Endothelial cell (in vitro differentiated cells): ENCODE measurements at regions not wholly inside any gene's neighbourhood (a gene's known extent, or its start where the extent isn't known, plus 50 kb on each side); places are given as distances from the start of the nearest gene placed in this dataset.

ENCODE experiments used
- DNase-seq: peaks from one replicate; pipeline ENCODE4 v3.0.0; 2021; ENCODE audit warnings: low spot score
- H3K27ac Mint-ChIP-seq: one replicate; pipeline ENCODE4 v1.8.0; 2021; ENCODE audit warnings: mixed read lengths, inconsistent platforms; ENCODE audit not compliant: unreplicated experiment
- H3K27me3 Mint-ChIP-seq: one replicate; pipeline ENCODE4 v1.8.0; 2021; ENCODE audit warnings: mild to moderate bottlenecking, moderate library complexity, mixed read lengths, inconsistent platforms; ENCODE audit not compliant: unreplicated experiment
- H3K36me3 Mint-ChIP-seq: one replicate; pipeline ENCODE4 v1.8.0; 2021; ENCODE audit warnings: mild to moderate bottlenecking, low read depth, mixed read lengths, inconsistent platforms; ENCODE audit not compliant: unreplicated experiment
- H3K4me1 Mint-ChIP-seq: one replicate; pipeline ENCODE4 v1.8.0; 2021; ENCODE audit warnings: mild to moderate bottlenecking, mixed read lengths, inconsistent platforms; ENCODE audit not compliant: unreplicated experiment
- H3K4me3 Mint-ChIP-seq: one replicate; pipeline ENCODE4 v1.8.0; 2021; ENCODE audit warnings: mild to moderate bottlenecking, mixed read lengths, inconsistent platforms; ENCODE audit not compliant: unreplicated experiment
- H3K9me3 Mint-ChIP-seq: one replicate; pipeline ENCODE4 v1.8.0; 2021; ENCODE audit warnings: mixed read lengths, inconsistent platforms; ENCODE audit not compliant: unreplicated experiment
- CTCF ChIP-seq: fragments of 200-600 bp; sonication (generic); IDR thresholded peaks from one replicate; pipeline ENCODE4 v1.5.0; 2021; ENCODE audit warnings: antibody characterized with exemption; ENCODE audit not compliant: unreplicated experiment

- Mint-ChIP-seq H3K27me3 (peaks cover 3% of the 10 kb centered on the region), H3K36me3 (peaks cover 4% of the 10 kb centered on the region), H3K9me3 (no peaks in the 10 kb centered on the region), H3K4me1 (peaks cover 7% of the 10 kb centered on the region), H3K27ac (no peak overlapping the region), H3K4me3 (no peak overlapping the region)
- DNase-seq: no peak
- no peak for TF ChIP-seq CTCF
Observed at GRCh38 chr10:31188792-31189406, 130.1 kb upstream of the ZEB1 start.

DNA sequence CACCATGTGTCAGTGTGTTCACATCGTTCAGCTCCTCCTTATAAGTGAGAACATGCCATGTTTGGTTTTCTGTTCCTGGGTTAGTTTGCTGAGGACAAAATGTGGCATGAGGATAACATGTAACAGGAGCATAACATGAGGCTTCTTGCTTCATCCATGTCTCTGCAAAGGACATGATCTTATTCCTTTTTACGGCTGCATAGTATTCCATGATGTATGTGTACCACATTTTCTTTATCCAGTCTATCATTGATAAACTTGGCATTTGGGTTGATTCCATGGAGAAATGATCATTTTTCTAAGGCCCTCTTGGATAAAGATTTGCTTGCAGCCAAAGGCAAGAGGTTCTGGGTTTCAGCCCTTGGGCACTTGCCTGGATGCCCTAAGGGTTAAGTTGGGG, 128.5 kb upstream of the ZEB1 start:
- no peak for DNase-seq
- H3K9me3 Mint-ChIP-seq: no peaks in the 10 kb centered on the region
- H3K27me3 Mint-ChIP-seq: peaks cover 3% of the 10 kb centered on the region
- peaks cover 4% of the 10 kb centered on the region for H3K36me3 Mint-ChIP-seq
- peak overlapping the region; percentile 13 for H3K4me3 Mint-ChIP-seq
- no peak overlapping the region for H3K27ac Mint-ChIP-seq
- no peak for TF ChIP-seq CTCF
- peaks cover 7% of the 10 kb centered on the region for H3K4me1 Mint-ChIP-seq

- peaks cover 4% of the 10 kb centered on the region for H3K36me3 Mint-ChIP-seq
- H3K4me3 Mint-ChIP-seq: no peak overlapping the region
- H3K27me3 Mint-ChIP-seq: peaks cover 3% of the 10 kb centered on the region
- no peaks in the 10 kb centered on the region for H3K9me3 Mint-ChIP-seq
- DNase-seq: no peak
- no peak for TF ChIP-seq CTCF
- H3K4me1 Mint-ChIP-seq: peaks cover 2% of the 10 kb centered on the region
- no peak overlapping the region for H3K27ac Mint-ChIP-seq
Observed at GRCh38 chr10:31192475-31192874, 126.5 kb upstream of the ZEB1 start.

- no peak overlapping the region for H3K27ac Mint-ChIP-seq
- TF ChIP-seq CTCF: no peak
- H3K9me3 Mint-ChIP-seq: no peaks in the 10 kb centered on the region
- peaks cover 2% of the 10 kb centered on the region for H3K4me1 Mint-ChIP-seq
- peaks cover 4% of the 10 kb centered on the region for H3K36me3 Mint-ChIP-seq
- H3K27me3 Mint-ChIP-seq: peaks cover 3% of the 10 kb centered on the region
- no peak for DNase-seq
- no peak overlapping the region for H3K4me3 Mint-ChIP-seq
Observed at GRCh38 chr10:31194986-31195385, 124.0 kb upstream of the ZEB1 start.

DNA sequence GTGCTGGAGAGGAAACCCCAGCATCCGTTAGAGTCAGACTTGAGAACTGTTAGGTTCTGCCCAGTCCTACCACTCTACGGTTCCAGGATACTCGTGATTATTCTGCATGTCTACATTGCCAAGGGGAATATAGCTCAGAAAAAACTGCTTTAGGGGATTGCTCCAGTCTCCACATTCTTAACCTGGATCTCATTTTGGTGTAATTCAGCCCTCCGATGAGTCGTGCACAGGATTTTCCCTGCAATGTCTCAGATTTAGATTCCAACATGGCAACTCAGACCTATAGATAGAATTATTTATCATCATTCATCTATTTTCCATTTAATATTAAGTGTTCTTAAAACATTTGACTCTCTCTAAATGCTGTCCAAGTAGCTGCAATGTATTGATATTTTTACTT, 121.1 kb upstream of the ZEB1 start:
- H3K4me1 Mint-ChIP-seq: no peaks in the 10 kb centered on the region
- peaks cover 1% of the 10 kb centered on the region for H3K27me3 Mint-ChIP-seq
- H3K27ac Mint-ChIP-seq: no peak overlapping the region
- no peaks in the 10 kb centered on the region for H3K36me3 Mint-ChIP-seq
- TF ChIP-seq CTCF: no peak
- H3K9me3 Mint-ChIP-seq: no peaks in the 10 kb centered on the region
- no peak for DNase-seq
- H3K4me3 Mint-ChIP-seq: no peak overlapping the region
